Upper lobe of left lung (tissue), 4 donors: ENCODE measurements at regions not wholly inside any gene's neighbourhood (a gene's known extent, or its start where the extent isn't known, plus 50 kb on each side); places are given as distances from the start of the nearest gene placed in this dataset.

Experiments used
- EP300 ChIP-seq, 4 donors: sonication (generic); formaldehyde crosslinking; IDR thresholded peaks; one replicate each; pipeline ENCODE4 v1.5.1; 2017; ENCODE audit warnings: antibody characterized with exemption in 4 of 4, control low read depth in 2 of 4
- POLR2A ChIP-seq, 4 donors: fragments of 450-650 bp; IDR thresholded peaks; one replicate each; pipeline ENCODE4 v1.5.1; 2016 to 2017; ENCODE audit warnings: antibody characterized with exemption in 4 of 4, mild to moderate bottlenecking in 2 of 4
- POLR2AphosphoS5 ChIP-seq, 2 donors: sonication (generic); formaldehyde crosslinking; IDR thresholded peaks; one replicate each; pipeline ENCODE4 v1.5.1; 2017; ENCODE audit warnings: antibody characterized with exemption in 2 of 2
- TF ChIP-seq, protein P1 (sequence below), 6 experiments: fragments of 450-650 bp in 4 of 6; fragments of 200-600 bp in 2 of 6; sonication (generic) in 2 of 6; IDR thresholded peaks; one replicate each; pipeline ENCODE4 v1.5.1; 2016 to 2019; ENCODE audit warnings: antibody characterized with exemption in 6 of 6

DNA sequence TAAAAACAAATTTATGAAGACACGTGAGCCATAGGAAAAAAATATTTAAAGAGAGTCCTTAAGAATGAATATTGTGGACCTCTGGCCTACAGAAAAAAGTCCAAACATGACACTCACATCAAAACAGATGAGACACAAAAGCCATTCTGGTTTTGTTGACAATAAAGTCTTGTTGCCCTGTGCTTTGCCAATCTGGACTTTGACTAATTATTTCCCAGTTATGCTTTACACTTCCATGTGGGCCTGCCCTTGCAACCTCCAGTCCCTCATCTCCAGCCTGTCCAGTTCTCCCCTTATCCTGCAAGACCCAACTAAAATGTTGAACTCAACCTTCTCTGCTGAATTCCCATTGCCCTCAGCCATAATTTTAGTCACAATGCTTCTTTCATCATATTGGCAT is 184.5 kb upstream of the SERP2 start:
- no peak for TF ChIP-seq POLR2AphosphoS5 (IDR thresholded peaks at IDR 0.05)
- no peak for TF ChIP-seq POLR2A (IDR thresholded peaks at IDR 0.05)
- TF ChIP-seq, protein P1, sequence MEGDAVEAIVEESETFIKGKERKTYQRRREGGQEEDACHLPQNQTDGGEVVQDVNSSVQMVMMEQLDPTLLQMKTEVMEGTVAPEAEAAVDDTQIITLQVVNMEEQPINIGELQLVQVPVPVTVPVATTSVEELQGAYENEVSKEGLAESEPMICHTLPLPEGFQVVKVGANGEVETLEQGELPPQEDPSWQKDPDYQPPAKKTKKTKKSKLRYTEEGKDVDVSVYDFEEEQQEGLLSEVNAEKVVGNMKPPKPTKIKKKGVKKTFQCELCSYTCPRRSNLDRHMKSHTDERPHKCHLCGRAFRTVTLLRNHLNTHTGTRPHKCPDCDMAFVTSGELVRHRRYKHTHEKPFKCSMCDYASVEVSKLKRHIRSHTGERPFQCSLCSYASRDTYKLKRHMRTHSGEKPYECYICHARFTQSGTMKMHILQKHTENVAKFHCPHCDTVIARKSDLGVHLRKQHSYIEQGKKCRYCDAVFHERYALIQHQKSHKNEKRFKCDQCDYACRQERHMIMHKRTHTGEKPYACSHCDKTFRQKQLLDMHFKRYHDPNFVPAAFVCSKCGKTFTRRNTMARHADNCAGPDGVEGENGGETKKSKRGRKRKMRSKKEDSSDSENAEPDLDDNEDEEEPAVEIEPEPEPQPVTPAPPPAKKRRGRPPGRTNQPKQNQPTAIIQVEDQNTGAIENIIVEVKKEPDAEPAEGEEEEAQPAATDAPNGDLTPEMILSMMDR (IDR thresholded peaks at IDR 0.05) = no peak
- no peak for TF ChIP-seq EP300 (IDR thresholded peaks at IDR 0.05)
